Neural progenitor cell (in vitro differentiated cells): ENCODE measurements at regions not wholly inside any gene's neighbourhood (a gene's known extent, or its start where the extent isn't known, plus 50 kb on each side); places are given as distances from the start of the nearest gene placed in this dataset.

Experiments
- DNase-seq: peaks from one replicate; pipeline ENCODE4 v3.0.0-alpha.2; 2016; ENCODE audit warnings: low spot score
- H2AFZ ChIP-seq: fragments of 200-600 bp; sonication (generic); replicated peaks from 2 replicates; pipeline ENCODE4 v1.6.1; 2016; ENCODE audit warnings: antibody characterized with exemption
- H3F3A ChIP-seq: fragments of 200-600 bp; sonication (generic); 2 replicates; pipeline ENCODE4 v1.6.1; 2016; ENCODE audit warnings: antibody characterized with exemption, low read depth
- H3K27ac ChIP-seq: fragments of 200-600 bp; sonication (generic); 2 replicates; pipeline ENCODE4 v1.5.1; 2016; ENCODE audit warnings: mild to moderate bottlenecking
- H3K27me3 ChIP-seq: fragments of 200-600 bp; sonication (generic); 2 replicates; pipeline ENCODE4 v1.6.1; 2016; ENCODE audit warnings: mild to moderate bottlenecking, moderate library complexity
- H3K36me3 ChIP-seq: fragments of 200-600 bp; sonication (generic); 2 replicates; pipeline ENCODE4 v1.5.1; 2016
- H3K4me1 ChIP-seq: fragments of 200-600 bp; sonication (generic); 2 replicates; pipeline ENCODE4 v1.6.1; 2016; ENCODE audit warnings: mixed run types
- H3K4me2 ChIP-seq: fragments of 200-600 bp; sonication (generic); 2 replicates; pipeline ENCODE4 v1.6.1; 2016
- H3K4me3 ChIP-seq: fragments of 200-600 bp; sonication (generic); 2 replicates; pipeline ENCODE4 v1.5.1; 2016
- H3K79me2 ChIP-seq: fragments of 200-600 bp; sonication (generic); 2 replicates; pipeline ENCODE4 v1.6.1; 2016; ENCODE audit warnings: low read depth
- H3K9ac ChIP-seq: fragments of 200-600 bp; sonication (generic); 2 replicates; pipeline ENCODE4 v1.6.1; 2016
- H3K9me3 ChIP-seq: fragments of 200-600 bp; sonication (generic); 2 replicates; pipeline ENCODE4 v1.5.1; 2016; ENCODE audit warnings: low read depth
- H4K20me1 ChIP-seq: fragments of 200-600 bp; sonication (generic); 2 replicates; pipeline ENCODE4 v1.6.1; 2016; ENCODE audit warnings: low read depth
- H3K27ac Mint-ChIP-seq: 3 replicates; pipeline ENCODE4 v1.8.0; 2021; ENCODE audit warnings: mixed read lengths
- H3K27me3 Mint-ChIP-seq: 2 replicates; pipeline ENCODE4 v1.8.0; 2022; ENCODE audit warnings: low read depth, mild to moderate bottlenecking, inconsistent platforms, moderate library complexity, mixed read lengths; ENCODE audit not compliant: insufficient read depth
- H3K36me3 Mint-ChIP-seq: 3 replicates; pipeline ENCODE4 v1.8.0; 2021; ENCODE audit warnings: mixed read lengths
- H3K4me1 Mint-ChIP-seq: 3 replicates; pipeline ENCODE4 v1.8.0; 2021; ENCODE audit warnings: mixed read lengths
- H3K4me3 Mint-ChIP-seq: 3 replicates; pipeline ENCODE4 v1.8.0; 2021; ENCODE audit warnings: mild to moderate bottlenecking, moderate library complexity, mixed read lengths
- H3K9me3 Mint-ChIP-seq: 3 replicates; pipeline ENCODE4 v1.8.0; 2020; ENCODE audit warnings: mixed read lengths
- CTCF ChIP-seq: fragments of 200-600 bp; sonication (generic); IDR thresholded peaks from 2 replicates; pipeline ENCODE4 v1.5.1; 2017; ENCODE audit warnings: antibody characterized with exemption, mild to moderate bottlenecking
- EZH2 ChIP-seq: fragments of 200-600 bp; sonication (generic); IDR thresholded peaks from 2 replicates; pipeline ENCODE4 v1.6.1; 2017; ENCODE audit warnings: antibody characterized with exemption, mild to moderate bottlenecking, moderate library complexity
- EZH2phosphoT487 ChIP-seq: fragments of 200-600 bp; sonication (generic); IDR thresholded peaks from 2 replicates; pipeline ENCODE4 v1.6.1; 2017; ENCODE audit warnings: antibody characterized with exemption

GRCh38 chr5:99955962-99956361 is 579.2 kb upstream of the FAM174A start:
- Mint-ChIP-seq H3K4me1 (no peaks in the 10 kb centered on the region), H3K36me3 (peaks cover 1% of the 10 kb centered on the region), H3K9me3 (no peaks in the 10 kb centered on the region), H3K27ac (no peak overlapping the region), H3K27me3 (peaks cover 2% of the 10 kb centered on the region), H3K4me3 (no peak overlapping the region)
- H3K27ac ChIP-seq, result no peak overlapping the region
- no peaks in the 10 kb centered on the region for H3K79me2 ChIP-seq
- no peaks in the 10 kb centered on the region for H3K27me3 ChIP-seq
- no peaks in the 10 kb centered on the region for H3F3A ChIP-seq
- no peak overlapping the region for H3K4me3 ChIP-seq
- no peak for DNase-seq
- H3K9me3 ChIP-seq, result no peaks in the 10 kb centered on the region
- H3K36me3 ChIP-seq, result no peaks in the 10 kb centered on the region
- TF ChIP-seq EZH2 (no peak), CTCF (no peak), EZH2phosphoT487 (no peak)
- no peak overlapping the region for H3K9ac ChIP-seq
- H3K4me1 ChIP-seq, result no peaks in the 10 kb centered on the region
- no peak overlapping the region for H2AFZ ChIP-seq
- no peak overlapping the region for H3K4me2 ChIP-seq
- H4K20me1 ChIP-seq, result no peaks in the 10 kb centered on the region

GRCh38 chr5:99955006-99955405 is 580.2 kb upstream of the FAM174A start:
- no peaks in the 10 kb centered on the region for H4K20me1 ChIP-seq
- no peak overlapping the region for H3K4me3 ChIP-seq
- TF ChIP-seq EZH2 (no peak), EZH2phosphoT487 (no peak), CTCF (no peak)
- Mint-ChIP-seq H3K9me3 (no peaks in the 10 kb centered on the region), H3K36me3 (no peaks in the 10 kb centered on the region), H3K27ac (no peak overlapping the region), H3K4me3 (no peak overlapping the region), H3K27me3 (peaks cover 2% of the 10 kb centered on the region), H3K4me1 (no peaks in the 10 kb centered on the region)
- DNase-seq, result no peak
- no peaks in the 10 kb centered on the region for H3K36me3 ChIP-seq
- no peaks in the 10 kb centered on the region for H3K4me1 ChIP-seq
- H3F3A ChIP-seq, result no peaks in the 10 kb centered on the region
- H3K9ac ChIP-seq, result no peak overlapping the region
- H3K4me2 ChIP-seq, result no peak overlapping the region
- no peak overlapping the region for H3K27ac ChIP-seq
- no peaks in the 10 kb centered on the region for H3K9me3 ChIP-seq
- H3K79me2 ChIP-seq, result no peaks in the 10 kb centered on the region
- no peaks in the 10 kb centered on the region for H3K27me3 ChIP-seq
- H2AFZ ChIP-seq, result no peak overlapping the region

GRCh38 chr5:99949969-99950524 is 585.1 kb upstream of the FAM174A start:
- H3K4me3 Mint-ChIP-seq, result no peak overlapping the region
- Histone ChIP-seq H3K4me2 (no peak overlapping the region), H3K9me3 (no peaks in the 10 kb centered on the region), H3K36me3 (no peaks in the 10 kb centered on the region), H3K79me2 (no peaks in the 10 kb centered on the region), H3K4me3 (no peak overlapping the region), H3F3A (no peaks in the 10 kb centered on the region), H3K27me3 (no peaks in the 10 kb centered on the region), H3K4me1 (no peaks in the 10 kb centered on the region), H2AFZ (no peak overlapping the region), H4K20me1 (no peaks in the 10 kb centered on the region), H3K27ac (no peak overlapping the region), H3K9ac (no peak overlapping the region)
- H3K9me3 Mint-ChIP-seq, result no peaks in the 10 kb centered on the region
- no peak for DNase-seq
- TF ChIP-seq EZH2phosphoT487, result no peak
- no peak for TF ChIP-seq CTCF
- no peak for TF ChIP-seq EZH2
- H3K27ac Mint-ChIP-seq, result no peak overlapping the region
- no peaks in the 10 kb centered on the region for H3K36me3 Mint-ChIP-seq
- no peaks in the 10 kb centered on the region for H3K27me3 Mint-ChIP-seq
- H3K4me1 Mint-ChIP-seq, result no peaks in the 10 kb centered on the region

GRCh38 chr5:99949361-99949760 is 585.8 kb upstream of the FAM174A start:
- H3K27me3 Mint-ChIP-seq, result no peaks in the 10 kb centered on the region
- Histone ChIP-seq H3K4me2 (no peak overlapping the region), H3K9ac (no peak overlapping the region), H3K4me1 (no peaks in the 10 kb centered on the region), H3K79me2 (no peaks in the 10 kb centered on the region), H3K4me3 (no peak overlapping the region), H3K9me3 (no peaks in the 10 kb centered on the region), H3K27me3 (no peaks in the 10 kb centered on the region), H3K36me3 (no peaks in the 10 kb centered on the region), H3F3A (no peaks in the 10 kb centered on the region), H3K27ac (no peak overlapping the region), H4K20me1 (no peaks in the 10 kb centered on the region), H2AFZ (no peak overlapping the region)
- no peak for DNase-seq
- TF ChIP-seq EZH2 (no peak), CTCF (no peak), EZH2phosphoT487 (no peak)
- H3K4me3 Mint-ChIP-seq, result no peak overlapping the region
- no peaks in the 10 kb centered on the region for H3K36me3 Mint-ChIP-seq
- H3K27ac Mint-ChIP-seq, result no peak overlapping the region
- H3K9me3 Mint-ChIP-seq, result no peaks in the 10 kb centered on the region
- no peaks in the 10 kb centered on the region for H3K4me1 Mint-ChIP-seq
